Heart right ventricle (tissue), 16 donors: ENCODE measurements at regions not wholly inside any gene's neighbourhood (a gene's known extent, or its start where the extent isn't known, plus 50 kb on each side); places are given as distances from the start of the nearest gene placed in this dataset.
"Not testable (repeated sequence)": the region's sequence is repeated elsewhere in the genome, so short reads cannot be mapped to it uniquely, and the experiment has no call there.

Experiments
- ATAC-seq, 8 donors: fragments of 200-7000 bp; cut with Tn5 transposase; one replicate each; pipeline ENCODE4 v1.9.1; 2020; ENCODE audit warnings: mild to moderate bottlenecking in 8 of 8, moderate library complexity in 8 of 8, moderate number of reproducible peaks in 1 of 8
- DNase-seq, 2 donors: peaks; one replicate each; pipeline ENCODE4 v3.0.0-alpha.2; 2020
- H3K27ac ChIP-seq, 10 donors: fragments of 200-600 bp; sonication (generic) in 2 of 10; one replicate each; pipeline versions ENCODE4 v1.5.0 to v1.8.0; 2020 to 2022; ENCODE audit warnings: mild to moderate bottlenecking in 3 of 10
- H3K27me3 ChIP-seq, 7 donors: fragments of 200-600 bp; one replicate each; pipeline ENCODE4 v1.8.0; 2021 to 2022; ENCODE audit warnings: mild to moderate bottlenecking in 2 of 7
- H3K36me3 ChIP-seq, 9 donors: fragments of 200-600 bp; sonication (generic) in 1 of 9; one replicate each; pipeline versions ENCODE4 v1.5.0 to v1.8.0; 2020 to 2022; ENCODE audit warnings: mild to moderate bottlenecking in 2 of 9
- H3K4me1 ChIP-seq, 9 donors: fragments of 200-600 bp; sonication (generic) in 1 of 9; one replicate each; pipeline versions ENCODE4 v1.5.0 to v1.8.0; 2020 to 2022; ENCODE audit warnings: mild to moderate bottlenecking in 4 of 9
- H3K4me3 ChIP-seq, 10 donors: fragments of 200-600 bp; sonication (generic) in 2 of 10; one replicate each; pipeline versions ENCODE4 v1.5.0 to v1.8.0; 2020 to 2022; ENCODE audit warnings: mild to moderate bottlenecking in 7 of 10, moderate library complexity in 2 of 10
- H3K9me3 ChIP-seq, 11 donors: fragments of 200-600 bp in 10 of 11; sonication (generic) in 2 of 11; one replicate each; pipeline versions ENCODE4 v1.5.0 to v1.8.0; 2013 to 2022; ENCODE audit warnings: mild to moderate bottlenecking in 2 of 11, control low read depth in 1 of 11, moderate library complexity in 1 of 11
- WGBS, 2 donors: extraction: QIAGEN DNeasy Blood & Tissue Kit; methylation state at CpG; one replicate each; pipeline ENCODE4 v1.1.7; 2013; ENCODE audit warnings: inconsistent platforms in 1 of 2; 5-methylcytosine and 5-hydroxymethylcytosine counted together
- intact Hi-C, 10 donors: fragments of 100-400 bp; cut with DNase I; formaldehyde crosslinking; loops; one replicate each; pipeline versions ENCODE4 v1.11.1 to v1.14.2; 2022
- TF ChIP-seq, protein P1 (sequence below), 9 donors: fragments of 200-600 bp; sonication (generic) in 2 of 9; IDR thresholded peaks; one replicate each; pipeline versions ENCODE4 v1.5.0 to v1.8.0; 2021 to 2022; ENCODE audit warnings: antibody characterized with exemption in 9 of 9, mild to moderate bottlenecking in 5 of 9, moderate library complexity in 1 of 9
- donor health status: Arrhythmogenic right ventricular cardiomyopathy.
- donor health status: ischemic (EF 13 %, LVEDD 7.1; RV severe dilation, severe dysfunction).
- donor health status: healthy with polysubstance abuse.
- donor health status: DM: no; HTN: yes; CAD: no.
- donor health status: DM: no; HTN: no; CAD: no.
- donor health status: ischemic (EF 25% LVEDD 6.9; RV normal size, moderate dysfunction).
- donor health status: ischemic (EF 25% LVEDD 5.7; RV mildly dilated, moderate dysfunction).
- donor health status: healthy.
- donor health status: DM: yes; HTN: yes; CAD: no.
- donor health status: Ischemic cardiomyopathy.
- donor health status: ischemic (EF 35%, LVEDD 5.7; RV mildly dilated, moderate dysfunction).
- donor health status: nonischemic (EF 11% LVEDD 7.7; RV severe dilation, severe dysfunction).
- donor health status: DM: yes; HTN: yes; CAD: no.
- donor health status: PGD.
- donor health status: ischemic (EF 29% LVEDD 5.4; RV normal size, mild dysfunction).
- donor health status: nonischemic (EF 23%, LVEDD 6.1; RV moderate dilation, normal function).

DNA sequence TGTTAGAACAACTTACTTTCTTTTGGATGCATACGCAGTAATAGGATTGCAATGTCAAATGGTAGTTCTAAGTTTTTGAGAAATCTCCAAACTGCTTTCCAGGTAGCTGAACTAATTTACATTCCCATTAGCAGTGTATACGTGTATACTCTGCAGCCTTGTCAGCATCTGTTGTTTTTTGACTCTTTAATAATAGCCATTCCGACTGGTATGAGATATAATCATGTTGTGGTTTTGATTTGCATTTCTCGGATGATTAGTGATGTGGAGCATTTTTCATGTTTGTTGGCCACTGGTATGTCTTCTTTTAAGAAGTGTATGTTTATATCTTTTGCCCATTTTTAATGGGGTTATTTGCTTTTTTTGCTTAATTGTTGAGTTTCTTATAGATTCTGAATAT is 76.9 kb upstream of the HNRNPA1L2 start:
- DNase-seq, ATAC-seq, H3K27ac ChIP-seq, H3K36me3 ChIP-seq, H3K9me3 ChIP-seq, H3K4me3 ChIP-seq, intact Hi-C loops, H3K27me3 ChIP-seq, H3K4me1 ChIP-seq: not testable (repeated sequence)
- 82 to 90% methylated on average over 4 of the region's 4 CpGs for WGBS, 2 donors

DNA sequence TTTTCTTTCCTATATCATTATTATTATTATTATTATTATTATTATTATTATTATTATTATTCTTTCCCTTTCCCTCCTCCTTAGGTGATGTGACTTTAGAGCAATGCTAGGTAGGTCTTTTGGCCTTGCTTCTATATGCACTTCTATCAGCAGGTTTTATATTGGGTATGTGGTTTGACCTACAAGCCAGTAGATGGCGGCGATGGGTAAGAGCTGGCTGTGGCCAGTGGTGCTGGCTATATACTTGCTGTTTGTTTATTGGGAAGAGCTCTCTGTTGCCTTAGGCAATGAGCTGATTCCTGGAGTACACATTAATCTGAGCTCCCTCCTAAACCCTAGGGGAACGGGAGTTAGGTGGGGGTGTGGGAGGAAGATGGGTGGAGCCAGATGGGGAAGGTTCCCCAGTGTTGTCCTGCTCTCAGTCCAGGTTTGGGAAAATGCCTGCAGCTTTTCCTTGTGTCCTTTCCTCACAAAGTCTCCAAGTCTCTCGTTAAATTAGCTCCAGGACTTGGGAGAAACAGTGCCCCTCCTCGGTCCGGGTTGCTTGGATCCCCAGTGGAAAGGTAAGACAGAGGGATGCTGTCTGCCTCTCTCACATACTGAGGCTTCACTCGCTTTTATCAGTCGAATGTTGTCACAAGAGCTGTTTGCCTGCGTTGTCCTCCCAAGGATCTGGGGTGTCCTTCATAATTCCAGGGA is 72.2 kb upstream of the HNRNPA1L2 start:
- intact Hi-C loops, H3K27ac ChIP-seq, H3K36me3 ChIP-seq, H3K27me3 ChIP-seq, H3K4me1 ChIP-seq, H3K9me3 ChIP-seq: not testable (repeated sequence)
- 0% methylated on average over 3 of the region's 9 CpGs for WGBS, 2 donors
- DNase-seq (peak in 1 of 2 donors; percentile 47), ATAC-seq (peak; percentile 79 to 94 (median 88))
- peak overlapping the region in 2 of 10 donors; percentile 5 to 22 for H3K4me3 ChIP-seq
- TF ChIP-seq, protein P1, sequence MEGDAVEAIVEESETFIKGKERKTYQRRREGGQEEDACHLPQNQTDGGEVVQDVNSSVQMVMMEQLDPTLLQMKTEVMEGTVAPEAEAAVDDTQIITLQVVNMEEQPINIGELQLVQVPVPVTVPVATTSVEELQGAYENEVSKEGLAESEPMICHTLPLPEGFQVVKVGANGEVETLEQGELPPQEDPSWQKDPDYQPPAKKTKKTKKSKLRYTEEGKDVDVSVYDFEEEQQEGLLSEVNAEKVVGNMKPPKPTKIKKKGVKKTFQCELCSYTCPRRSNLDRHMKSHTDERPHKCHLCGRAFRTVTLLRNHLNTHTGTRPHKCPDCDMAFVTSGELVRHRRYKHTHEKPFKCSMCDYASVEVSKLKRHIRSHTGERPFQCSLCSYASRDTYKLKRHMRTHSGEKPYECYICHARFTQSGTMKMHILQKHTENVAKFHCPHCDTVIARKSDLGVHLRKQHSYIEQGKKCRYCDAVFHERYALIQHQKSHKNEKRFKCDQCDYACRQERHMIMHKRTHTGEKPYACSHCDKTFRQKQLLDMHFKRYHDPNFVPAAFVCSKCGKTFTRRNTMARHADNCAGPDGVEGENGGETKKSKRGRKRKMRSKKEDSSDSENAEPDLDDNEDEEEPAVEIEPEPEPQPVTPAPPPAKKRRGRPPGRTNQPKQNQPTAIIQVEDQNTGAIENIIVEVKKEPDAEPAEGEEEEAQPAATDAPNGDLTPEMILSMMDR (IDR thresholded peaks at IDR 0.05) = peak in 7 of 9 donors; percentile 26 to 60 (median 45)

DNA sequence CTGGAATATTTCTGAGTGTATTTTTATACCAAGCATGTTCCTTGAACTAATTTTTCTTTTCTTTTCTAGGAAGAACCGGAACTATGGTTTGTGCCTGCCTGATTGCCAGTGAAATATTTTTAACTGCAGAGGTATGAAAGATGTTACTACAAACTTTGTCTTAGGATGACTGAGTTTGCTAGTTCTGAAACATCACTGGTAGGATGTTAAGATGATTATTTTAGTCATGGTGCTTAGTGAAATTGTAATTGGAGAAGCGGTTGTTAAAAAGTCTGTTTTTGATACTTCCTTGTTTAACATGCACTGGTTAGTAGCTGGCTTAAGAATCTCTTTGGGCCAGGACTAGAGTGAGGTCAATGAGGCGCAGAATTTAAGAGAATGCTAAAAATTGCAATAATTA is 71.1 kb upstream of the HNRNPA1L2 start:
- H3K27ac ChIP-seq, H3K4me3 ChIP-seq, ATAC-seq, H3K4me1 ChIP-seq, DNase-seq, H3K36me3 ChIP-seq, intact Hi-C loops, H3K9me3 ChIP-seq, H3K27me3 ChIP-seq: not testable (repeated sequence)
- WGBS, 2 donors = 86 to 89% methylated on average over 2 of the region's 3 CpGs

DNA sequence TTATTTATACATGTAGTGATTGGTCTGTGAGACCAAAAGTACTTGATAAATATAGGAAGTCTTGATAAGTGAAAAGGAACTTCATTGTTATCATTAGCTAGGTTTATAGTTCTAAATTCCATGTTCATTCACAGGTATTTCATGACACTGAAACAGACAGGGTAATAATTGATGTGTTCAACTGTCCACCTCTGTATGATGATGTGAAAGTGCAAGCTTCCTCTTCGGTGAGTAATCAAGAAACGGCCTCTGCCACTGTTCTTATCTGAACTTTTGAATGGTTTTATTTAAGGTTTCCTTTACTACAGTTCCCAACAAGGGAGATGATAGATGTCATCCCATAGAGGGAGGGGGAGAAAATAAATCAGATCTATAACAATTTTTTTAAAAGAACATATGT is 59.3 kb upstream of the HNRNPA1L2 start:
- H3K4me3 ChIP-seq, H3K9me3 ChIP-seq, H3K27ac ChIP-seq, ATAC-seq, DNase-seq, H3K4me1 ChIP-seq, H3K36me3 ChIP-seq, H3K27me3 ChIP-seq, intact Hi-C loops: not testable (repeated sequence)
- WGBS, 2 donors = 16 to 20% methylated on average over 2 of the region's 2 CpGs
